ENCODE measurements at regions not wholly inside any gene's neighbourhood (a gene's known extent, or its start where the extent isn't known, plus 50 kb on each side); places are given as distances from the start of the nearest gene placed in this dataset.

DNA sequence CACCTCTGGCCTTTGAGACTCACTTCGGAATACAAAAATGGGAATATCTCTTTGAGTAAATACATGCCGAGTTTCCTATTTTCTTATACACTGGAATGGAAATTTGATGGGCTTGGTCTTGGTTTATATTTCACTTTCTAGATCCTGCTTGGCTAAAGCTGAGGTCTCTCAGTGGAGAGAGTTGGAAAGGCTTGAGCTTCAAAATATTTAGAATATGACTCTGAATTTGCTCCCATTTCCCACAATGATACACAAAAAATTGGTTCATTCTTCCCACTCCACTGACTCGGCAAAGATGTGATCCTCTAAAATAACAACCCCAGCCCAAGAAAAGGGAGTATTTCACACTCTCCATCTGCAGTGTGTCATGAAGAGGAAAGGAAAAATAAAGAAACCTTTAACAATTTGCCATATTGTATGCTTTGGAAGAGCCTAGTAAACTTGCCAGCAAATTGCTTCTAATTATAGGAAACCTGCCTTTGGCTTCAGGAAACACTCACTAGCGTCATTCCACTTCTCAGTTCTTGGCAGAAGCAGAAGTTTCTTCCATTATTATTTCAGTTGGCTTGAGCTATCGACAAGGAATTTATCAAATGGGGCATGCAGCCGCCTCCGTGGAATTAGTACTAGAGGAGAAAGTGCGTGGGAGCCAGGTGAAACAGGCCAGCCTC is 302.9 kb downstream of the NSG2 start:
- ATAC-seq (no peak), DNase-seq (no peak)
- Histone ChIP-seq H3K9me3 (no peaks in the 10 kb centered on the region), H3K27ac (no peak overlapping the region), H3K4me1 (no peaks in the 10 kb centered on the region), H3K36me3 (no peaks in the 10 kb centered on the region), H3K4me3 (no peak overlapping the region), H3K27me3 (peaks cover 12% of the 10 kb centered on the region)
- intact Hi-C loops (cut with DNase I) = no loop called here
- no peak for TF ChIP-seq CTCF (IDR thresholded peaks at IDR 0.05)

DNA sequence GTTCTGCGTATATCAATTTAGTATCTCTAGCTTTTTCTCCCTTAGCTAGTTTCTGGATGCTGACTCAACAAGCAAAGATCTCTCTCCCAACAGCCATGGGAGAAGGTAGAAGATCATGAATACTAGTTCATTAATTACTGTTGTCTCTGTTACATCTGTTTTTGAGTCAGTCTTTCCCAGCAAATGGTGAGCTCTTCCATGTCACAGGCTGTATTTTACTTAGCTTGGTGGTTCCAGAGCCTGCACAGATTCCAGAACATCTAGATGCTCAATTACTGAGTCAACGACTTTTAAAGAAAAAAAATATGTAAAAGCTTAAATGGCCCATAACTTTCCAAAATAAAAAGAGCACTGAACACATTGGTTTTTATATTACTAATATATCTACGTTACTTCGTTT is 307.2 kb downstream of the NSG2 start:
- ATAC-seq = no peak
- Histone ChIP-seq H3K27ac (no peak overlapping the region), H3K4me3 (no peak overlapping the region), H3K9me3 (no peaks in the 10 kb centered on the region), H3K36me3 (no peaks in the 10 kb centered on the region), H3K4me1 (no peaks in the 10 kb centered on the region), H3K27me3 (no peaks in the 10 kb centered on the region)
- TF ChIP-seq CTCF (IDR thresholded peaks at IDR 0.05) = no peak
- no peak for DNase-seq
- intact Hi-C loops (cut with DNase I) = no loop called here

DNA sequence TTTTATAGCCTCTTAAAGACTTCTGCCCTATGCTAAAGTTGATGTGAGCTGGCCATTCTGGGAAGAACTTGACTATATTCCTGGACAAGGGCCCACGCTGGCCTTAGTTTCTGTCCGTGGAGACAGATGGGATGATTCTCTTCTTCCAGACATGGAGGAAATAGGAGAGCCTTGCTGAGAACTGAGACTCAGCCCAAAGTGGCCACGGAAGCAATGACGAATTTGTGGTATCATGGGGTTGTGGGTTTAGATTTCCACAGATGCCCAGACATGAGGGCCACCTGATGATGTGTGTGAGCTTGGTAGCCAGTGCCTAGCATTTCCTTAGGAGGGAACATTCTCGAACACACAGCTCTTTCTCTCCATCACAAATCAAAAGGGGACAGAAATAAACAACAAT is 309.1 kb downstream of the NSG2 start:
- H3K4me3 ChIP-seq = no peak overlapping the region
- H3K9me3 ChIP-seq = no peaks in the 10 kb centered on the region
- no peaks in the 10 kb centered on the region for H3K36me3 ChIP-seq
- intact Hi-C loops (cut with DNase I) = no loop called here
- no peak for DNase-seq
- no peak for ATAC-seq
- H3K4me1 ChIP-seq = no peaks in the 10 kb centered on the region
- no peak for TF ChIP-seq CTCF (IDR thresholded peaks at IDR 0.05)
- H3K27me3 ChIP-seq = no peaks in the 10 kb centered on the region
- no peak overlapping the region for H3K27ac ChIP-seq

GRCh38 chr5:174355208-174355612 is 309.7 kb downstream of the NSG2 start:
- Histone ChIP-seq H3K9me3 (no peaks in the 10 kb centered on the region), H3K27me3 (no peaks in the 10 kb centered on the region), H3K4me3 (no peak overlapping the region), H3K4me1 (no peaks in the 10 kb centered on the region), H3K27ac (no peak overlapping the region), H3K36me3 (no peaks in the 10 kb centered on the region)
- TF ChIP-seq CTCF (IDR thresholded peaks at IDR 0.05) = no peak
- ATAC-seq (no peak), DNase-seq (no peak)
- intact Hi-C loops (cut with DNase I) = no loop called here

- H3K4me3 ChIP-seq = no peak overlapping the region
- intact Hi-C loops (cut with DNase I) = no loop called here
- no peak for TF ChIP-seq CTCF (IDR thresholded peaks at IDR 0.05)
- no peaks in the 10 kb centered on the region for H3K4me1 ChIP-seq
- H3K36me3 ChIP-seq = no peaks in the 10 kb centered on the region
- H3K9me3 ChIP-seq = no peaks in the 10 kb centered on the region
- no peak overlapping the region for H3K27ac ChIP-seq
- DNase-seq (no peak), ATAC-seq (no peak)
- H3K27me3 ChIP-seq = no peaks in the 10 kb centered on the region
Measured at GRCh38 chr5:174355995-174356394, 310.5 kb downstream of the NSG2 start.

DNA sequence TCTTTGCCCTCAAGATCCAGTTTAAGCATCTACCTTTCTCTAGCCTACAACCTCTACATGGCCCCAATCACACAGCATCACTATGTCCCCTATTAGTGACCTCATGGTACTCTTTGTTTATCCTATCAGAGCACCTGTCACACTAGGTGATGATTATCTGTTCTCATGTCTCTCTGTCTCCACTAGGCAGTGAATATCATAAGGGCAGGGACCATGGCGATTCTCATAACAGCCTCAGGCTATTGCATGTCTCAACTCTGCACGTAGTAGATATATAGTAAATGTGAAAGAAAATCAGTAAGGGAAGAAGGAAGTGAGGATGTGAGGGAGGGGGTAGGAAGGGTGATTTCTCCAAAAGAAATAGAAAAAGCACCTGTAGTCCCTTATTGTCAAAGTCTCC is 311.0 kb downstream of the NSG2 start:
- Histone ChIP-seq H3K9me3 (no peaks in the 10 kb centered on the region), H3K27me3 (no peaks in the 10 kb centered on the region), H3K36me3 (no peaks in the 10 kb centered on the region), H3K27ac (no peak overlapping the region), H3K4me1 (no peaks in the 10 kb centered on the region), H3K4me3 (no peak overlapping the region)
- ATAC-seq (no peak), DNase-seq (no peak)
- no peak for TF ChIP-seq CTCF (IDR thresholded peaks at IDR 0.05)
- intact Hi-C loops (cut with DNase I) = no loop called here

Measured in upper lobe of right lung (tissue), 1 donor.